Upper lobe of left lung (tissue), 4 donors: ENCODE measurements at regions not wholly inside any gene's neighbourhood (a gene's known extent, or its start where the extent isn't known, plus 50 kb on each side); places are given as distances from the start of the nearest gene placed in this dataset.
A peak's percentile ranks its signal among the peaks of the same experiment; 100 is the strongest.

Experiments
- CTCF ChIP-seq, 6 experiments: fragments of 450-650 bp in 4 of 6; fragments of 200-600 bp in 2 of 6; sonication (generic) in 2 of 6; IDR thresholded peaks; one replicate each; pipeline ENCODE4 v1.5.1; 2016 to 2019; ENCODE audit warnings: antibody characterized with exemption in 6 of 6
- EP300 ChIP-seq, 4 donors: sonication (generic); formaldehyde crosslinking; IDR thresholded peaks; one replicate each; pipeline ENCODE4 v1.5.1; 2017; ENCODE audit warnings: antibody characterized with exemption in 4 of 4, control low read depth in 2 of 4
- POLR2A ChIP-seq, 4 donors: fragments of 450-650 bp; IDR thresholded peaks; one replicate each; pipeline ENCODE4 v1.5.1; 2016 to 2017; ENCODE audit warnings: antibody characterized with exemption in 4 of 4, mild to moderate bottlenecking in 2 of 4
- POLR2AphosphoS5 ChIP-seq, 2 donors: sonication (generic); formaldehyde crosslinking; IDR thresholded peaks; one replicate each; pipeline ENCODE4 v1.5.1; 2017; ENCODE audit warnings: antibody characterized with exemption in 2 of 2

GRCh38 chr4:187921946-187922623, 73.5 kb upstream of the ZFP42 start:
- no peak for TF ChIP-seq CTCF (IDR thresholded peaks at IDR 0.05)
- no peak for TF ChIP-seq POLR2A (IDR thresholded peaks at IDR 0.05)
- TF ChIP-seq POLR2AphosphoS5 (IDR thresholded peaks at IDR 0.05), result peak in 1 of 2 donors; percentile 34
- TF ChIP-seq EP300 (IDR thresholded peaks at IDR 0.05), result no peak
